SU-DHL-6 (cell line): ENCODE measurements at regions not wholly inside any gene's neighbourhood (a gene's known extent, or its start where the extent isn't known, plus 50 kb on each side); places are given as distances from the start of the nearest gene placed in this dataset.
A peak's percentile ranks its signal among the peaks of the same experiment; 100 is the strongest.

Experiments
- H2AFZ ChIP-seq: fragments of 200-600 bp; sonication (generic); 2 replicates; pipeline ENCODE4 v1.6.1; 2014; ENCODE audit warnings: low read depth, mild to moderate bottlenecking, moderate library complexity, mixed read lengths, antibody characterized with exemption, low read length; ENCODE audit not compliant: severe bottlenecking
- H3F3A ChIP-seq: fragments of 200-600 bp; shearing (Covaris generic); 2 replicates; pipeline ENCODE4 v1.6.0; 2016; ENCODE audit warnings: antibody characterized with exemption, mild to moderate bottlenecking; ENCODE audit not compliant: insufficient read depth
- H3K27ac ChIP-seq: fragments of 200-600 bp; sonication (generic); 2 replicates; pipeline ENCODE4 v1.5.1; 2016; ENCODE audit warnings: low read depth, mild to moderate bottlenecking, low read length, moderate library complexity, mixed read lengths
- H3K27me3 ChIP-seq: fragments of 200-600 bp; sonication (generic), shearing (Covaris generic); 2 replicates; pipeline ENCODE4 v1.6.0; 2014; ENCODE audit warnings: mild to moderate bottlenecking, low read length
- H3K36me3 ChIP-seq: fragments of 200-600 bp; sonication (generic); 2 replicates; pipeline ENCODE4 v1.6.1; 2014; ENCODE audit warnings: mild to moderate bottlenecking, low read length, mixed read lengths
- H3K4me2 ChIP-seq: fragments of 300-600, 200-600 bp; shearing (Covaris generic), sonication (generic); 2 replicates; pipeline ENCODE4 v1.6.0; 2014; ENCODE audit warnings: low read length, low read depth, mild to moderate bottlenecking; ENCODE audit not compliant: poor library complexity, severe bottlenecking
- H3K4me3 ChIP-seq: fragments of 200-600 bp; sonication (generic); 2 replicates; pipeline ENCODE4 v1.5.1; 2014; ENCODE audit warnings: antibody characterized with exemption, low read length, mild to moderate bottlenecking, mixed read lengths; ENCODE audit not compliant: insufficient read depth, poor library complexity, severe bottlenecking
- H3K79me2 ChIP-seq: fragments of 200-600 bp; sonication (generic); 2 replicates; pipeline ENCODE4 v1.6.1; 2014; ENCODE audit warnings: mild to moderate bottlenecking, low read length, moderate library complexity; ENCODE audit not compliant: insufficient read depth
- H3K9ac ChIP-seq: fragments of 200-600 bp; sonication (generic); 2 replicates; pipeline ENCODE4 v1.7.0; 2014; ENCODE audit warnings: mild to moderate bottlenecking, low read length
- H3K9me2 ChIP-seq: fragments of 200-600 bp; sonication (generic); replicated peaks from 2 replicates; pipeline ENCODE4 v1.6.1; 2014; ENCODE audit warnings: low read length; ENCODE audit not compliant: insufficient read depth
- H3K9me3 ChIP-seq: fragments of 200-600 bp; sonication (generic); 2 replicates; pipeline ENCODE4 v1.6.1; 2014; ENCODE audit warnings: low read length, mixed read lengths; ENCODE audit not compliant: insufficient read depth
- H4K20me1 ChIP-seq: fragments of 200-600 bp; sonication (generic); 2 replicates; pipeline ENCODE4 v1.6.1; 2014; ENCODE audit warnings: low read depth, mild to moderate bottlenecking, antibody characterized with exemption, low read length, moderate library complexity, mixed read lengths
- CTCF ChIP-seq: fragments of 200-600 bp; sonication (generic); IDR thresholded peaks from one replicate; pipeline ENCODE4 v1.5.1; 2017; ENCODE audit warnings: antibody characterized with exemption, mild to moderate bottlenecking, low read length, moderate library complexity; ENCODE audit not compliant: insufficient read depth, poor library complexity, severe bottlenecking
- EZH2phosphoT487 ChIP-seq: fragments of 200-600 bp; sonication (generic), shearing (Covaris generic); conservative IDR thresholded peaks from 2 replicates; pipeline ENCODE4 v1.6.1; 2018; ENCODE audit warnings: mild to moderate bottlenecking, antibody characterized with exemption, low read length, moderate library complexity, mixed read lengths

- Histone ChIP-seq H4K20me1 (no peaks in the 10 kb centered on the region), H3K79me2 (no peaks in the 10 kb centered on the region), H3K9me3 (no peaks in the 10 kb centered on the region), H3K4me2 (no peak overlapping the region), H3K27ac (no peak overlapping the region), H3K27me3 (0 out of 2 replicates have a peak, but pooled peaks cover 3% of the 10 kb centered on the region), H3K4me3 (no peak overlapping the region), H3K36me3 (no peaks in the 10 kb centered on the region), H3F3A (no peaks in the 10 kb centered on the region), H2AFZ (no peak overlapping the region), H3K9me2 (no peaks in the 10 kb centered on the region), H3K9ac (no peak overlapping the region)
- no peak for TF ChIP-seq EZH2phosphoT487
- peak; percentile 72 for TF ChIP-seq CTCF
Observed at GRCh38 chr16:35391328-35391727, 1931.9 kb downstream of the TP53TG3F start.

- no peak overlapping the region for H2AFZ ChIP-seq
- no peaks in the 10 kb centered on the region for H3K36me3 ChIP-seq
- no peaks in the 10 kb centered on the region for H3K9me2 ChIP-seq
- H4K20me1 ChIP-seq: no peaks in the 10 kb centered on the region
- no peaks in the 10 kb centered on the region for H3K79me2 ChIP-seq
- H3K27ac ChIP-seq: no peak overlapping the region
- H3K9me3 ChIP-seq: no peaks in the 10 kb centered on the region
- no peak for TF ChIP-seq CTCF
- TF ChIP-seq EZH2phosphoT487: no peak
- no peak overlapping the region for H3K4me2 ChIP-seq
- no peaks in the 10 kb centered on the region for H3K27me3 ChIP-seq
- H3F3A ChIP-seq: no peaks in the 10 kb centered on the region
- H3K4me3 ChIP-seq: no peak overlapping the region
- no peak overlapping the region for H3K9ac ChIP-seq
Observed at GRCh38 chr16:35398180-35398579, 1938.8 kb downstream of the TP53TG3F start.

GRCh38 chr16:35399133-35399532 is 1939.7 kb downstream of the TP53TG3F start:
- no peaks in the 10 kb centered on the region for H4K20me1 ChIP-seq
- no peak for TF ChIP-seq CTCF
- no peak for TF ChIP-seq EZH2phosphoT487
- no peaks in the 10 kb centered on the region for H3K9me3 ChIP-seq

GRCh38 chr16:35404273-35404672 is 1944.9 kb downstream of the TP53TG3F start:
- H3K9me3 ChIP-seq: no peaks in the 10 kb centered on the region
- H2AFZ ChIP-seq: no peak overlapping the region
- no peak overlapping the region for H3K27ac ChIP-seq
- H3K4me2 ChIP-seq: no peak overlapping the region
- no peaks in the 10 kb centered on the region for H3K36me3 ChIP-seq
- no peaks in the 10 kb centered on the region for H3K9me2 ChIP-seq
- no peak overlapping the region for H3K4me3 ChIP-seq
- no peak overlapping the region for H3K9ac ChIP-seq
- H4K20me1 ChIP-seq: no peaks in the 10 kb centered on the region
- H3F3A ChIP-seq: no peaks in the 10 kb centered on the region
- TF ChIP-seq EZH2phosphoT487: no peak
- TF ChIP-seq CTCF: no peak
- no peaks in the 10 kb centered on the region for H3K27me3 ChIP-seq
- H3K79me2 ChIP-seq: no peaks in the 10 kb centered on the region

More at GRCh38 chr16:35399133-35399532, 1939.7 kb downstream of the TP53TG3F start:
- Histone ChIP-seq H3K36me3 (no peaks in the 10 kb centered on the region), H2AFZ (no peak overlapping the region), H3K9me2 (no peaks in the 10 kb centered on the region), H3K4me3 (no peak overlapping the region), H3F3A (no peaks in the 10 kb centered on the region), H3K27ac (no peak overlapping the region), H3K79me2 (no peaks in the 10 kb centered on the region), H3K4me2 (no peak overlapping the region), H3K27me3 (no peaks in the 10 kb centered on the region), H3K9ac (no peak overlapping the region)
